Activated CD4-positive, alpha-beta memory T cell treated with anti-CD3 and anti-CD28 coated beads, Interleukin-2, amount 10 ng/mL, durations not matched to agents 7 days and 5 days (primary cell): ENCODE measurements at regions not wholly inside any gene's neighbourhood (a gene's known extent, or its start where the extent isn't known, plus 50 kb on each side); places are given as distances from the start of the nearest gene placed in this dataset.
A peak's percentile ranks its signal among the peaks of the same experiment; 100 is the strongest.
"Not testable (repeated sequence)": the region's sequence is repeated elsewhere in the genome, so short reads cannot be mapped to it uniquely, and the experiment has no call there.

Experiments used
- CTCF ChIA-PET: fragments of 350-600 bp; sonication (Branson Sonifier 250); formaldehyde crosslinking; loops from one replicate; lab custom pipeline; 2021; ENCODE audit warnings: antibody characterized with exemption, inconsistent platforms; lab: Charles Lee
- POLR2A ChIA-PET: fragments of 350-600 bp; sonication (Branson Sonifier 250); formaldehyde crosslinking; loops from one replicate; lab custom pipeline; 2021; ENCODE audit warnings: antibody characterized with exemption; lab: Charles Lee
- DNase-seq: peaks from one replicate; pipeline ENCODE4 v3.0.0-alpha.2; 2020
- H3K27ac Mint-ChIP-seq: one replicate; pipeline ENCODE4 v1.8.0; 2021; ENCODE audit warnings: mild to moderate bottlenecking, mixed read lengths
- H3K27me3 Mint-ChIP-seq: one replicate; pipeline ENCODE4 v1.8.0; 2021; ENCODE audit warnings: mixed read lengths
- H3K36me3 Mint-ChIP-seq: one replicate; pipeline ENCODE4 v1.8.0; 2021; ENCODE audit warnings: low read depth, mixed read lengths
- H3K4me1 Mint-ChIP-seq: one replicate; pipeline ENCODE4 v1.8.0; 2021; ENCODE audit warnings: mixed read lengths
- H3K4me3 Mint-ChIP-seq: one replicate; pipeline ENCODE4 v1.8.0; 2021; ENCODE audit warnings: mild to moderate bottlenecking, mixed read lengths
- H3K9me3 Mint-ChIP-seq: one replicate; pipeline ENCODE4 v1.8.0; 2021; ENCODE audit warnings: mixed read lengths

GRCh38 chr16:82282662-82283061, 112.6 kb upstream of the MPHOSPH6 start:
- no peaks in the 10 kb centered on the region for H3K36me3 Mint-ChIP-seq
- ChIA-PET POLR2A (no interaction called here), CTCF (no interaction called here)
- no peak overlapping the region for H3K27ac Mint-ChIP-seq
- H3K4me1 Mint-ChIP-seq: no peaks in the 10 kb centered on the region
- peaks cover 2% of the 10 kb centered on the region for H3K27me3 Mint-ChIP-seq
- H3K9me3 Mint-ChIP-seq: no peaks in the 10 kb centered on the region
- no peak for DNase-seq
- H3K4me3 Mint-ChIP-seq: no peak overlapping the region

- H3K4me1 Mint-ChIP-seq: no peaks in the 10 kb centered on the region
- DNase-seq: no peak
- ChIA-PET POLR2A (no interaction called here), CTCF (no interaction called here)
- no peaks in the 10 kb centered on the region for H3K36me3 Mint-ChIP-seq
- H3K9me3 Mint-ChIP-seq: no peaks in the 10 kb centered on the region
- no peak overlapping the region for H3K4me3 Mint-ChIP-seq
- no peak overlapping the region for H3K27ac Mint-ChIP-seq
- no peaks in the 10 kb centered on the region for H3K27me3 Mint-ChIP-seq
These were observed 111.5 kb upstream of the MPHOSPH6 start for GRCh38 chr16:82281544-82281943.

GRCh38 chr16:82280867-82281266, 110.8 kb upstream of the MPHOSPH6 start:
- DNase-seq: no peak
- Mint-ChIP-seq H3K9me3 (no peaks in the 10 kb centered on the region), H3K4me3 (no peak overlapping the region), H3K36me3 (no peaks in the 10 kb centered on the region), H3K27ac (no peak overlapping the region), H3K4me1 (no peaks in the 10 kb centered on the region), H3K27me3 (no peaks in the 10 kb centered on the region)
- POLR2A ChIA-PET: no interaction called here
- CTCF ChIA-PET: no interaction called here

GRCh38 chr16:82275349-82275748, 105.3 kb upstream of the MPHOSPH6 start:
- H3K4me3 Mint-ChIP-seq, H3K4me1 Mint-ChIP-seq, H3K9me3 Mint-ChIP-seq, H3K27ac Mint-ChIP-seq, POLR2A ChIA-PET, DNase-seq, H3K27me3 Mint-ChIP-seq, H3K36me3 Mint-ChIP-seq: not testable (repeated sequence)
- CTCF ChIA-PET: interaction anchor here (4.1 kb wide), 1 partner anchor 12 kb away, joined by 25 read pairs; no protein-coding TSS in a partner anchor

- Mint-ChIP-seq H3K4me3 (no peak overlapping the region), H3K27ac (no peak overlapping the region), H3K4me1 (no peaks in the 10 kb centered on the region), H3K9me3 (no peaks in the 10 kb centered on the region), H3K27me3 (peaks cover 2% of the 10 kb centered on the region), H3K36me3 (no peaks in the 10 kb centered on the region)
- no peak for DNase-seq
- POLR2A ChIA-PET: no interaction called here
- CTCF ChIA-PET: interaction anchor here (4.1 kb wide), 1 partner anchor 8 kb away, joined by 25 read pairs; no protein-coding TSS in a partner anchor
These were observed 101.6 kb upstream of the MPHOSPH6 start for GRCh38 chr16:82271636-82272035.

- H3K9me3 Mint-ChIP-seq, H3K27me3 Mint-ChIP-seq, H3K4me1 Mint-ChIP-seq, H3K36me3 Mint-ChIP-seq, H3K4me3 Mint-ChIP-seq, CTCF ChIA-PET, POLR2A ChIA-PET, DNase-seq, H3K27ac Mint-ChIP-seq: not testable (repeated sequence)
These were observed 97.7 kb upstream of the MPHOSPH6 start for GRCh38 chr16:82267675-82268074.

GRCh38 chr16:82265809-82266208, 95.8 kb upstream of the MPHOSPH6 start:
- Mint-ChIP-seq H3K27ac (no peak overlapping the region), H3K9me3 (peaks cover 2% of the 10 kb centered on the region), H3K4me1 (no peaks in the 10 kb centered on the region), H3K4me3 (no peak overlapping the region), H3K27me3 (peaks cover 10% of the 10 kb centered on the region), H3K36me3 (no peaks in the 10 kb centered on the region)
- ChIA-PET CTCF (no interaction called here), POLR2A (no interaction called here)
- no peak for DNase-seq

- CTCF ChIA-PET: interaction anchor here (0.6 to 4.2 kb wide), 9 partner anchors 9 to 1091 kb away, joined by 3 to 25 read pairs (median 5); no protein-coding TSS in a partner anchor
These were observed 94.7 kb upstream of the MPHOSPH6 start for GRCh38 chr16:82264756-82265155.

GRCh38 chr16:82263521-82264143, 93.6 kb upstream of the MPHOSPH6 start:
- ChIA-PET POLR2A (no interaction called here), CTCF (interaction anchor here (0.6 to 4.2 kb wide), 25 partner anchors 9 to 1703 kb away, joined by 3 to 25 read pairs (median 3); no protein-coding TSS in a partner anchor)
- Mint-ChIP-seq H3K27ac (no peak overlapping the region), H3K36me3 (no peaks in the 10 kb centered on the region), H3K4me1 (no peaks in the 10 kb centered on the region), H3K9me3 (peaks cover 8% of the 10 kb centered on the region), H3K4me3 (no peak overlapping the region), H3K27me3 (peaks cover 9% of the 10 kb centered on the region)
- peak; percentile 50 for DNase-seq

More at GRCh38 chr16:82264756-82265155, 94.7 kb upstream of the MPHOSPH6 start:
- Mint-ChIP-seq H3K36me3 (no peaks in the 10 kb centered on the region), H3K4me3 (no peak overlapping the region), H3K4me1 (no peaks in the 10 kb centered on the region), H3K27me3 (peaks cover 9% of the 10 kb centered on the region), H3K27ac (no peak overlapping the region), H3K9me3 (peaks cover 8% of the 10 kb centered on the region)
- POLR2A ChIA-PET: no interaction called here
- DNase-seq: no peak

- ChIA-PET CTCF (interaction anchor here (1.0 to 4.2 kb wide), 4 partner anchors 11 to 954 kb away, joined by 4 to 25 read pairs (median 16); no protein-coding TSS in a partner anchor), POLR2A (interaction anchor here (0.6 kb wide), 1 partner anchor 270 kb away, joined by 3 read pairs; no protein-coding TSS in a partner anchor)
- H3K27me3 Mint-ChIP-seq: peaks cover 11% of the 10 kb centered on the region
- no peaks in the 10 kb centered on the region for H3K36me3 Mint-ChIP-seq
- DNase-seq: no peak
- peaks cover 8% of the 10 kb centered on the region for H3K9me3 Mint-ChIP-seq
- H3K4me1 Mint-ChIP-seq: no peaks in the 10 kb centered on the region
- H3K27ac Mint-ChIP-seq: no peak overlapping the region
- H3K4me3 Mint-ChIP-seq: no peak overlapping the region
These were observed 92.2 kb upstream of the MPHOSPH6 start for GRCh38 chr16:82262244-82262643.

GRCh38 chr16:82260212-82260795, 90.3 kb upstream of the MPHOSPH6 start:
- no peaks in the 10 kb centered on the region for H3K4me1 Mint-ChIP-seq
- H3K36me3 Mint-ChIP-seq: no peaks in the 10 kb centered on the region
- no peak overlapping the region for H3K27ac Mint-ChIP-seq
- CTCF ChIA-PET: interaction anchor here (0.5 to 0.7 kb wide), 2 partner anchors 192 to 971 kb away, joined by 3 to 5 read pairs; no protein-coding TSS in a partner anchor
- H3K9me3 Mint-ChIP-seq: peaks cover 8% of the 10 kb centered on the region
- H3K4me3 Mint-ChIP-seq: no peak overlapping the region
- POLR2A ChIA-PET: no interaction called here
- DNase-seq: no peak
- H3K27me3 Mint-ChIP-seq: peaks cover 11% of the 10 kb centered on the region

GRCh38 chr16:82259731-82260130, 89.7 kb upstream of the MPHOSPH6 start:
- peaks cover 8% of the 10 kb centered on the region for H3K9me3 Mint-ChIP-seq
- H3K27me3 Mint-ChIP-seq: peaks cover 8% of the 10 kb centered on the region
- POLR2A ChIA-PET: interaction anchor here (0.5 kb wide), 1 partner anchor 77 kb away, joined by 3 read pairs; no protein-coding TSS in a partner anchor
- CTCF ChIA-PET: interaction anchor here (0.5 to 0.7 kb wide), 2 partner anchors 193 to 972 kb away, joined by 3 to 5 read pairs; no protein-coding TSS in a partner anchor
- H3K27ac Mint-ChIP-seq: no peak overlapping the region
- no peak for DNase-seq
- no peak overlapping the region for H3K4me3 Mint-ChIP-seq
- no peaks in the 10 kb centered on the region for H3K4me1 Mint-ChIP-seq
- H3K36me3 Mint-ChIP-seq: no peaks in the 10 kb centered on the region

GRCh38 chr16:82257990-82258389, 88.0 kb upstream of the MPHOSPH6 start:
- ChIA-PET CTCF (no interaction called here), POLR2A (no interaction called here)
- Mint-ChIP-seq H3K4me3 (no peak overlapping the region), H3K27ac (no peak overlapping the region), H3K27me3 (peaks cover 6% of the 10 kb centered on the region), H3K36me3 (no peaks in the 10 kb centered on the region), H3K9me3 (peaks cover 8% of the 10 kb centered on the region), H3K4me1 (peaks cover 1% of the 10 kb centered on the region)
- no peak for DNase-seq
